NCI-H748 (cell line): ENCODE measurements at regions not wholly inside any gene's neighbourhood (a gene's known extent, or its start where the extent isn't known, plus 50 kb on each side); places are given as distances from the start of the nearest gene placed in this dataset.

ENCODE experiments used
- DNase-seq: peaks from one replicate; lab custom pipeline; 2025; ENCODE audit not compliant: unreplicated experiment; lab: John Stamatoyannopoulos, UW

GRCh38 chr2:16283071-16283850 is 342.9 kb downstream of the MYCN start:
- DNase-seq, result no peak

DNA sequence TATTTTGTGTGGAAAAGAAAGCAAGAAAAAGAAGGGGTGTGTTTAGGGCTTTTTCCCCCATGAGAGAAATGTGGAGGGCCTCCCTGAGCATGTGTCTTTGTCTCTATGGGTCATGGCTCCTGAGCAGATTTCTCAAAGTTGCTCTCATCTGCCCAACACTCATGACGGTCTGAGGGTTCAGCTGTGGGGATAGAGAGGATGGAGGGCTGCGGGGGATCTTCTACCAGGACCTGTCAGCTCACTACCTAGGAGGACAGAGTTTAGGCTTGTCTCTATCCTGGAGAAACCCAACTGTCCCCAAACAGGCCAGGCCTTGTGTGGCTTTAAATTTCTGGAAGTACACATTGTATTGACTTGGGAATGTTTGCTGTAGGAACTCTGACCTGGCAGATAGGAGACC is 342.2 kb downstream of the MYCN start:
- DNase-seq, result no peak

DNA sequence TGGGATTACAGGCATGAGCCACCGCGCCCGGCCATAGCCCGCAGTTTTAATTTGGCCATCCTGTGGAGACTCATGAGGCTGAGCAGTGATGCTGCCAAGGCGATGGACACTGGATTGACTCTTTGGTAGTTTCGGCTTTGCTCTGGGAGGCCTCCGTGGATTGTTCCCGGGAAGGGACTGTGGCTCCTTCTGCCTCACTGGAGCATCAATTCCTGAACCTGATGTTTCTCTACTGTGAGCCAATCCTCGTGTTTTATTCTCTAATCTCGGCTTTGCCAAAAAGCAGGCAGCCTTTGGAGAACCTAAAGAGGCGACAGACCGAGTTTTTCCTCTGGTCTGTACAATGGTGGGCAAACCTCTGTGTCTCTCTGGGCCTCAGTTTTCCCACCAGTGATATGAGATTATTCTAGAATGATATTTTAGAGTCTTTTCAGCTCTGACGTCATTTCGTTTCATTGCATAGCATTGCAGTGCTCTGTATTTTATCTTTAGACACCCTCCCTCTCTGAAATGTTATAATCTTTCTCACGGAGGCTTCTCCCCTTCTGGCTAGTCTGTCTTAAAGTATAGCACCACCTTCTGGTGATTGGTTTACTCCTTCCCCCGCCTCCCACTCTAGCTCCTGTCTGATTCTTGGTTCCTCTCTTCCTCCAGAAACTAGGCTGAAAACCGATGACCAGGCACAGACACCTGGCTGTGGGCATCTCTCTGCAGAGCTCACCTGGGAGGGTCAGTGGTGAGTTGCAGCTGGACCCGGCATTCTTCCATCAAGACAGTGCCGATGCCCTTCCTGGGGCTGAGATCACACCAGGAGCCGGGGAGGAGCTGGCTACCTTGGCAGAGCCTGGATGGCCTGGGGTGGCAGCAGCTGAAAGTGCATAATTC is 341.3 kb downstream of the MYCN start:
- DNase-seq, result peak; percentile 62

DNA sequence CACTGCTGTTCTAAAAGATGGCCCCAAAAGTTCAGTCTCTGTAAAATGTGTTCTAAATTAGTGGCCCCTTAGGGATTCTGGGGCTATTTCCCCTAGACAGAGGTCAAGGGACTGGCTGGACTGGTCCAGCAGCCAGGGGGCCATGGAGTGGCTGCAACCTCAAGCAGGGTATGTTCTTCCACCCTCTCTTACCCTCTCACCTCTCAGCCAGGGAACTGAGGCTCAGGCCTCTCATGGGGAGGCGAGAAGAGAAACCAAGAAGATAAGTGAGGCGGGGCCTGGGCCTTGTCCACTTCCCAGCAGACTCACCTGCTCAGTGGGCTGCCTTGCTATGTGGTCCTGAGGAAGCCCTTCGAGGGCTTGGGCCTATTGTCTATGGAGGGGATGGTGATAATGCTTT is 339.7 kb downstream of the MYCN start:
- no peak for DNase-seq

DNA sequence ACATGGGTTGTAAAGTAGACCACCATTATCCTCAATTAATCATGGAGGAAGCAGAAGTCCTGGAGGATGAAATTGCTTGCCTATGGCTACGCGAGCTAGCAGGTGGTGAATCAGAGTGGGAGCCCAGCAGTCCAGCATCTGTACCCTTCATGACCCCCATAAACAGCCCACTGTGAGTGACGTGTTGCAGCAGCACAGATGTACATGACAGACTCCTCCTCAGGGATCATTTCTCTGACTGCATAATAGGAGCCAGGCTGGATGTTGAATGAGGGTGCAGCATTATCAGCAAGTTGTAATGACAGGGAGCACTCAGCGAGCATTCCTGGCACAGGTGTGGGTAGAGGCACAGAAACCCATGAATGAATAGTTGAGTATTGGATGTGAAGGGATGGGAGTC is 339.3 kb downstream of the MYCN start:
- DNase-seq, result no peak

GRCh38 chr2:16279201-16279570 is 338.8 kb downstream of the MYCN start:
- no peak for DNase-seq

GRCh38 chr2:16278421-16279200 is 338.3 kb downstream of the MYCN start:
- no peak for DNase-seq

DNA sequence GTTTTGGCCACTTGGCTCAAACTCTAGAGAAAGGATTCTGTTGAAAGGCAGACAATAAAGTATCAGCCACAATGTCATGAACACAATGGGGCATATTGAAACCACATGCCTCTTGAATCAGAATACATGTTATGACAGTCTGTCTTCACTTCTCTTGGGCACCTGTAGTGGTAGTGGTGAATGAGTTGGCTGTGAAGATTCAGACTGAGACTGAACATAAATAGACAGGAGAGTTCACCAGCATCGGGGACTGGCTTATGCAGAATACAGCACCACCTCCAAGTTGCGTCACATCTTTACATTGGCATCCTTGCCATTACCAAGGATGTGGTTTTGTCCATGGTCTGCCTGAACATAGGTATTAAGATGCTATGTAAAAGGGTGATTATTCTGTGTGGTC is 336.8 kb downstream of the MYCN start:
- no peak for DNase-seq

DNA sequence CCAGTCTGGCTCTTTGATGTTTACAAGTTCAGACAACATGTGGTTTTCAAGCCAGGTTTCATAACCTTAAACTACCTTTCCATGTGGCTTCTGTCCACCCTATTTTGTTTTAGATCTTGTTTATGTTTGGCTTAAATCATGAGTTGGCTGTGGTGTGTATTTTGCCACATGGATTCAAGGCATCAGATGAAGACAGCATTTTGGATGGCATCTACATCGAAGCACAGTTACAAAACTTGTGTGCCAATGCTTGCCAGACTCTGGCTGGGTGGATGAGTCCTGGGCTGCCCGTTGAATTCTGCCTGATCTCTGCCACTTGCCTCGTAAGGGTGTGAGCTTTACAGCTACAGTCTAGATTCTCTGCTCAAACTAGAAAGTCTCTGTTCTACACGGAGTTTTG is 335.3 kb downstream of the MYCN start:
- DNase-seq, result no peak

GRCh38 chr2:16275131-16275530 is 334.8 kb downstream of the MYCN start:
- DNase-seq, result no peak

GRCh38 chr2:16273111-16273510 is 332.8 kb downstream of the MYCN start:
- DNase-seq, result no peak

DNA sequence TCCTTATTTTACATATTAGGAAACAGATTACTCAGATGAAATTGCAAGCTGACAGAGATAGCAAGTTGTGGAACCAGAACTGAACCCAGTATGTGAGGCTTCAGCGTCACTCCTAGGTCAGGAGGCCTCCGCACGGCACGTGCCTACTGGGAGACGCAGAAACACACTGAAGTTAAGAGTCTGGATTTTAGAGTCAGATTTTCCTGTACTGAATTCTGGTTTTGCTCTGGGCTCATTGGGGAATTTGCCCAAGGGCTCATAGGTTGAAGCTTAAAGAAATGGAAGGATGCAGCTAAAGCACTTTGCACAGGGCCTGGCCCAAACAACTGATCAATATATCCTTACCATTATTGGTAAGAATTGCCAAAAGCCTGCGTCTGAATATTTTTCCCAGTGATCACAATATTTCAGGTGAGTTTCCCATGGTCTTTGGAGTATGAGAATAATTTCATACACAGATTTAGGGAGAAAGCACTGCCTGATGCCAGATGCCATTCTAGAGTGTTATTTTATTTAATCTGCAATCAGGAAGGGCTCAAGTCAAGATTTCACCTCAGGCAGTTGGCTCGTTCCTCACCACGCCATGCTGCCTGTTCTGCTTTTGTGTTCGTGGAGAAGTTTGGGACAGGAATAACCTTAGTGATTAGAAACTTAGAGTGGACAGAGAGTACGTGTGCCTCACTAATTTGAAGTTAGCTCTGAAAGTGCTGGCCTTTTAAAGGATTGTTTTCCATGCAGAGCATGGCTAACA is 331.9 kb downstream of the MYCN start:
- no peak for DNase-seq

DNA sequence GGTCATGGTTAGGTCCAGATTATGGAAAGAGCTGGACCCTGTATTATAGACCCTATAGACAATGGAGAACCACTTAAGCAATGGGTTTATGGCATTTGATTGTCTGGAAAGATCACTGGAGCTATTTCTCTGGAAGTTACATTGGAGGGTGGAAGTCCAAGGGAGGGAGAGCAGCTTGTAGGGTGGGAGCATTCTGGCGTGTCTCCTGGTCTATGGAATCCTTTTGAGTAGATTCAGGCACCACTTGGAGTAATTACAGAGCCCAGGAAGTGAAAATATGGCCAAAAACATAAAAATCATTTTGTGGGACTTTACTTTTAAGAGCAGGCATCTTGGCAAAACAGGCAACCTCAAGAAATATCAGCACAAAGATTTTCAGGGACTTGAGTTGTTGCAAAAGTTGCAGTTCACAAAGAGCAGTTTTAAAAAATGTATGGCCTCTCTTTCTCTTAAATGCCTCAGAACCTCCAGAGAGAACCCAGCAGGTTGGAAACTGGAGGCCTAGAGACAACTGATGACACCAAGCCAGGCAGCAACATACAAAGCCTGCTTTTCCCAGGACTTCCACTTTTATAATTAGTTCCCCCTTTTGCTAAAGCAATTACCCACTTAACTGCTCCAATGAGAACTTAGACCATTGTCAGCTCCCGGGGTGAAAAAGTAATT is 331.0 kb downstream of the MYCN start:
- peak; percentile 57 for DNase-seq

- DNase-seq, result no peak
Measured at GRCh38 chr2:16270441-16270840, 330.1 kb downstream of the MYCN start.

DNA sequence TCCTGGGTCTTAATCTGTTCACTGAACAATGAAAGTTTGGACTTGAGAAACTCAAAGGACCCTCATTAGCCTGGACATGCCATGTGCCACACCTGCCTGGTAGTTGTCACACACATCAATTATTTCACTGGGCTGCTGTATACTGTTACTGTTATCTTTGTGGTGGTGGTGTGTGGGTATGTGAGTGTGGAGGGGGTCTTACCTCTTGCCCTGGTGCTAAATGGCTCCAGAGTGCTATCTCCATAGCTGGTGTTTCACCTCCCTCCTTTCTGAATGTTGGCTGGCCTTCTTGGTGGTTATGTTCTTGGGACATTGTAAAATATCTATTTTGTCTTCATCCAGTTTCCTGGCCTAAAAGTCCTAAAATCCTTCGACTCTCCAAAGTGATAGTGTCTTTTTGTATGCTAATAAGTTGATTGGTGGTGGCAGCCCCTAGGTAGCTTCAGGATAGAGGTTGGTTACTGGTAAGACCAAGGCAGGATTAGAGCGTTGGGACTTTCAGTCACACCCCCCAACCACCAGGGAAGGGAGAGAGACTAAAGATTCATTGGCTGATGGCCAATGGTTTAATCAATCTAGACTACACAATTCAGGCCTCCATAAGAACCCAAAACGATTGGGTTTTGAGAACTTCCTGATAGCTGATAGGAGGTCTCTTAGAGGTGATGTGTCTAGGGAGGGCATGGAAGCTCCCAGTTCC is 328.1 kb downstream of the MYCN start:
- no peak for DNase-seq

GRCh38 chr2:16266571-16266970 is 326.2 kb downstream of the MYCN start:
- DNase-seq, result no peak

DNA sequence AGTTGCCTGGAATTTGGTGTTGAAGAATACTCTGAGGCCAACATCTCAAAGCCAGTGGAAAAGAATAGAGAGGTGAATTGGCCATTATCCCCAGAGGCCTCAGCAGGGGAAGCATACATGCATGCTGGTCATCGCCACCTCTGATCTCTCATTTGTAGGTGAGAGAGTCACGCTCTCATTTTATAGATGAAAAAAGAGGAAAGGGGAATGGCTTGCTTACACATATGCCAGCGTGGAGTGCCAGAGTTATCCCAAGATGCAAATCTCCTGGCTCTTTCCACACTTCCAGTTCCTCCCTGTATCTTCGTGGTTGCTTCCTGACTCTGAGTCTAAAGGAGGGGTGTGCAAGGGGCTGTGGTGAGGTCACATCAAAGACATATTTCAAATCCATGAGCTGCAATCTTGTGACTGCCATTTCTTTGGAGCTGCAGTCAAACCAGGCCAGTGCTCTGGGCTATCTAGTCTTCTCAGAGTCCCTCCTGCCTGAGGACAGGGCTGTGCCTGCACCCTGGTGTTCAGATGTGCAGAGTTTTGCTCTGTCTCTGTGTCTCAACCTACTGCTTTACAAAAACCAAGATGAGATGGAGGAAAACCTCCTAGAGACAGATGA is 324.7 kb downstream of the MYCN start:
- no peak for DNase-seq

DNA sequence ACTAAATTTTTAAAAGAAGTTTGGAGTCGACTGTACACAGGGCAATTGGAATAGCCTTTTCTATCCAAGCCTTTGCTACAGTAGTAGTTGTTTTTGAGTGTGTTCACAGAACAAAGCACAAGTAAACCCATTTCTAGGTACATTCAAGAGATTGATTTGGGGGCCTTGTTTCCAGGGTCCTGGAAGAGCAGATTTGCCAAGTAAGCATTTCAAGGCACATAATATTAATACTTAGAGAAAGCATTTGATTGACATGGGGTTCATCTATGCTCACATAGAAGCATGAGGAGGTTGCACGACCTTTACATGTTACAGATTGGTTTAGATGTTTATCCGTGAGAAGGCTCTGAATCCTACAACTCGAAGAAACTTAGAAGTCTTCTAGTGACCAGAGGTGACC is 324.1 kb downstream of the MYCN start:
- DNase-seq, result no peak

GRCh38 chr2:16263241-16263890 is 323.0 kb downstream of the MYCN start:
- no peak for DNase-seq
